H1 (cell line): ENCODE measurements at regions not wholly inside any gene's neighbourhood (a gene's known extent, or its start where the extent isn't known, plus 50 kb on each side); places are given as distances from the start of the nearest gene placed in this dataset.

Source experiments
- CTCF ChIA-PET: fragments of 300-600 bp; sonication (Branson Sonifier 250); formaldehyde crosslinking; loops from one replicate; lab custom pipeline; 2021; ENCODE audit not compliant: partially characterized antibody; lab: Charles Lee
- POLR2A ChIA-PET: fragments of 300-600 bp; sonication (Branson Sonifier 250); formaldehyde crosslinking; loops from one replicate; lab custom pipeline; 2021; ENCODE audit warnings: inconsistent platforms; ENCODE audit not compliant: partially characterized antibody; lab: Charles Lee
- DNase-seq, 2 experiments: peaks; one replicate each; pipeline versions ENCODE4 v3.0.0 to v3.0.0-alpha.2; 2010 to 2022; ENCODE audit warnings: low spot score in 2 of 2, low read depth in 1 of 2, mixed read lengths in 1 of 2
- FAIRE-seq: peaks from 2 replicates; lab custom pipeline; 2011; peaks lifted over from hg19 to GRCh38; lab: Jason Lieb, UNC
- H2AFZ ChIP-seq: 2 replicates; pipeline ENCODE4 v1.8.1; 2012; ENCODE audit warnings: low read length, inconsistent platforms
- H2AK5ac ChIP-seq: 2 replicates; pipeline ENCODE4 v1.6.1; 2013; ENCODE audit warnings: low read depth, low read length
- H2BK120ac ChIP-seq: replicated peaks from 2 replicates; pipeline ENCODE3; 2013; ENCODE audit warnings: low read depth, low read length, inconsistent platforms
- H2BK12ac ChIP-seq: 2 replicates; pipeline ENCODE4 v1.6.1; 2013; ENCODE audit warnings: low read depth, low read length
- H2BK15ac ChIP-seq: 2 replicates; pipeline ENCODE4 v1.6.1; 2013; ENCODE audit warnings: low read length
- H2BK20ac ChIP-seq: 2 replicates; pipeline ENCODE4 v1.6.1; 2013; ENCODE audit warnings: low read length
- H2BK5ac ChIP-seq: 2 replicates; pipeline ENCODE4 v1.6.1; 2013; ENCODE audit warnings: low read depth, low read length
- H3K14ac ChIP-seq: 2 replicates; pipeline ENCODE4 v1.6.1; 2013; ENCODE audit warnings: inconsistent platforms; ENCODE audit not compliant: insufficient read length
- H3K18ac ChIP-seq: 2 replicates; pipeline ENCODE4 v1.6.1; 2013; ENCODE audit warnings: low read length; ENCODE audit errors: extremely low read depth
- H3K23ac ChIP-seq: 2 replicates; pipeline ENCODE4 v1.6.1; 2013; ENCODE audit warnings: inconsistent platforms; ENCODE audit not compliant: insufficient read length
- H3K23me2 ChIP-seq: 2 replicates; pipeline ENCODE4 v1.6.1; 2013; ENCODE audit warnings: low read depth, low read length
- H3K27ac ChIP-seq: 2 replicates; pipeline ENCODE4 v1.6.1; 2011; ENCODE audit warnings: low read depth, low read length, inconsistent platforms
- H3K27me3 ChIP-seq, 4 experiments: replicated peaks in 1 of 4; 1 replicate in 1 of 4; 2 replicates in 3 of 4; pipeline versions ENCODE4 v1.6.1 to v1.8.1; 2011 to 2013; ENCODE audit warnings: low read length in 3 of 4, mild to moderate bottlenecking in 3 of 4, inconsistent platforms in 2 of 4, mixed read lengths in 2 of 4, moderate library complexity in 1 of 4; ENCODE audit not compliant: control insufficient read depth in 3 of 4, insufficient read depth in 3 of 4; ENCODE audit errors: extremely low read depth in 1 of 4
- H3K36me3 ChIP-seq, 4 experiments: 2 replicates each; pipeline versions ENCODE4 v1.6.1 to v1.8.1; 2011 to 2013; ENCODE audit warnings: mild to moderate bottlenecking in 4 of 4, low read length in 3 of 4, moderate library complexity in 2 of 4, control low read depth in 1 of 4, inconsistent platforms in 1 of 4; ENCODE audit not compliant: insufficient read depth in 4 of 4, control insufficient read depth in 2 of 4
- H3K4ac ChIP-seq: replicated peaks from 2 replicates; pipeline ENCODE3; 2013; ENCODE audit warnings: low read length, low read depth, mixed read lengths, inconsistent platforms; ENCODE audit not compliant: insufficient read length
- H3K4me1 ChIP-seq, 4 experiments: replicated peaks in 1 of 4; 1 replicate in 1 of 4; 2 replicates in 3 of 4; pipeline versions ENCODE4 v1.6.1 to v1.8.1; 2011 to 2013; ENCODE audit warnings: low read length in 3 of 4, inconsistent platforms in 2 of 4, mixed read lengths in 1 of 4; ENCODE audit not compliant: insufficient read depth in 4 of 4, control insufficient read depth in 3 of 4
- H3K4me2 ChIP-seq, 2 experiments: 2 replicates each; pipeline versions ENCODE4 v1.6.1 to v1.8.1; 2011 to 2013; ENCODE audit warnings: low read depth in 2 of 2, low read length in 2 of 2, control low read depth in 1 of 2, inconsistent platforms in 1 of 2, mild to moderate bottlenecking in 1 of 2; ENCODE audit not compliant: insufficient read depth in 1 of 2
- H3K4me3 ChIP-seq, 4 experiments: fragments of 200-600, 300-600 bp in 1 of 4; sonication (generic), shearing (Covaris generic), sonication (Bioruptor Twin) in 1 of 4; 2 replicates each; pipeline versions ENCODE4 v1.5.1 to v1.8.1; 2011 to 2016; ENCODE audit warnings: low read length in 4 of 4, low read depth in 3 of 4, control low read depth in 2 of 4, inconsistent platforms in 2 of 4, mild to moderate bottlenecking in 2 of 4, mixed read lengths in 1 of 4, moderate library complexity in 1 of 4; ENCODE audit not compliant: insufficient read depth in 2 of 4; ENCODE audit errors: extremely low read depth in 1 of 4
- H3K56ac ChIP-seq: replicated peaks from 2 replicates; pipeline ENCODE3; 2013; ENCODE audit warnings: low read depth, mild to moderate bottlenecking, mixed read lengths, low read length, inconsistent platforms; ENCODE audit not compliant: insufficient read length
- H3K79me1 ChIP-seq: 2 replicates; pipeline ENCODE4 v1.6.1; 2013; ENCODE audit warnings: low read depth, low read length, control low read depth
- H3K79me2 ChIP-seq, 2 experiments: 2 replicates each; pipeline versions ENCODE4 v1.6.1 to v1.8.1; 2012 to 2013; ENCODE audit warnings: low read length in 2 of 2, mild to moderate bottlenecking in 2 of 2, inconsistent platforms in 1 of 2; ENCODE audit not compliant: insufficient read depth in 2 of 2, control insufficient read depth in 1 of 2
- H3K9ac ChIP-seq, 4 experiments: replicated peaks in 1 of 4; 1 replicate in 1 of 4; 2 replicates in 3 of 4; pipeline versions ENCODE4 v1.6.1 to v1.8.1; 2011 to 2013; ENCODE audit warnings: low read depth in 3 of 4, low read length in 3 of 4, control low read depth in 2 of 4, mild to moderate bottlenecking in 2 of 4, moderate library complexity in 2 of 4, inconsistent platforms in 1 of 4; ENCODE audit errors: extremely low read depth in 1 of 4
- H3K9me3 ChIP-seq, 2 experiments: 2 replicates each; pipeline versions ENCODE4 v1.6.1 to v1.8.1; 2012 to 2013; ENCODE audit warnings: mild to moderate bottlenecking in 2 of 2, moderate library complexity in 2 of 2, control low read depth in 1 of 2, inconsistent platforms in 1 of 2, low read depth in 1 of 2, low read length in 1 of 2, mixed read lengths in 1 of 2; ENCODE audit not compliant: insufficient read depth in 2 of 2
- H4K20me1 ChIP-seq, 2 experiments: replicated peaks in 1 of 2; 2 replicates each; pipeline versions ENCODE3 to v1.8.1; 2011 to 2013; ENCODE audit warnings: inconsistent platforms in 2 of 2, low read length in 2 of 2, mild to moderate bottlenecking in 1 of 2; ENCODE audit not compliant: insufficient read depth in 2 of 2, control insufficient read depth in 1 of 2
- H4K5ac ChIP-seq: 2 replicates; pipeline ENCODE4 v1.6.1; 2013; ENCODE audit warnings: low read length, low read depth, mixed read lengths, inconsistent platforms; ENCODE audit not compliant: insufficient read length
- H4K8ac ChIP-seq: 2 replicates; pipeline ENCODE4 v1.8.0; 2013; ENCODE audit warnings: mild to moderate bottlenecking, moderate library complexity, low read length, inconsistent platforms; ENCODE audit not compliant: insufficient read depth; ENCODE audit errors: extremely low read depth
- H4K91ac ChIP-seq: replicated peaks from 2 replicates; pipeline ENCODE3; 2013; ENCODE audit warnings: low read length, mixed read lengths, inconsistent platforms; ENCODE audit not compliant: insufficient read length
- BCL11A ChIP-seq, 2 experiments: IDR thresholded peaks; one replicate each; pipeline ENCODE4 v1.6.1; 2011; ENCODE audit warnings: low read depth in 2 of 2, low read length in 2 of 2, mild to moderate bottlenecking in 2 of 2
- CBX8 ChIP-seq: fragments of 300-800, 300-1000 bp; sonication (generic); IDR thresholded peaks from 2 replicates; pipeline ENCODE4 v1.7.1; 2016; ENCODE audit warnings: low read depth, low read length, borderline replicate concordance
- CREB1 ChIP-seq: IDR thresholded peaks from 2 replicates; pipeline ENCODE4 v1.6.1; 2012; ENCODE audit warnings: inconsistent platforms
- EGR1 ChIP-seq: IDR thresholded peaks from 2 replicates; pipeline ENCODE4 v1.6.1; 2011; ENCODE audit warnings: low read depth, low read length, borderline replicate concordance
- EZH2 ChIP-seq: fragments of 200-600 bp; sonication (generic); IDR thresholded peaks from 2 replicates; pipeline ENCODE4 v1.7.1; 2012; ENCODE audit warnings: low read depth, mild to moderate bottlenecking, moderate library complexity, low read length, inconsistent platforms; ENCODE audit not compliant: severe bottlenecking
- FOSL1 ChIP-seq: IDR thresholded peaks from 2 replicates; pipeline ENCODE4 v1.6.1; 2011; ENCODE audit warnings: mild to moderate bottlenecking, low read depth, low read length, moderate library complexity; ENCODE audit not compliant: insufficient read depth
- GTF2F1 ChIP-seq: IDR thresholded peaks from 2 replicates; pipeline ENCODE4 v1.6.1; 2012; ENCODE audit warnings: low read depth, low read length, improper control_type of control experiment, borderline replicate concordance
- POLR2A ChIP-seq, 2 experiments: IDR thresholded peaks; 1 replicate in 1 of 2; 2 replicates in 1 of 2; pipeline ENCODE4 v1.6.1; 2011; ENCODE audit warnings: low read depth in 2 of 2, low read length in 2 of 2, mild to moderate bottlenecking in 2 of 2; ENCODE audit errors: control extremely low read depth in 1 of 2
- POLR2AphosphoS5 ChIP-seq: IDR thresholded peaks from 2 replicates; pipeline ENCODE4 v1.6.1; 2011; ENCODE audit warnings: low read depth, low read length
- RFX5 ChIP-seq: IDR thresholded peaks from 2 replicates; pipeline ENCODE4 v1.6.1; 2011; ENCODE audit warnings: low read depth, low read length, improper control_type of control experiment, borderline replicate concordance
- SRF ChIP-seq: IDR thresholded peaks from 2 replicates; pipeline ENCODE4 v1.6.1; 2011; ENCODE audit warnings: mild to moderate bottlenecking, low read depth, low read length, moderate library complexity
- TAF1 ChIP-seq: IDR thresholded peaks from 2 replicates; pipeline ENCODE4 v1.6.1; 2011; ENCODE audit warnings: mild to moderate bottlenecking, low read depth, low read length
- ZNF274 ChIP-seq: IDR thresholded peaks from 2 replicates; pipeline ENCODE4 v1.7.0; 2012; ENCODE audit warnings: low read length, borderline replicate concordance; ENCODE audit errors: extremely low read depth
- WGBS, 2 experiments: shearing (Covaris generic) in 1 of 2; methylation state at CpG; one replicate each; pipeline versions ENCODE4 v1.1.6 to v1.1.7; 2013 to 2015; ENCODE audit warnings: low lambda C conversion rate in 2 of 2, mixed read lengths in 2 of 2, inconsistent platforms in 1 of 2, low coverage in 1 of 2, missing lambda C conversion rate in 1 of 2; ENCODE audit not compliant: insufficient replicate concordance in 2 of 2, insufficient coverage in 1 of 2, insufficient read length in 1 of 2; ENCODE audit errors: extremely low coverage in 1 of 2, missing lambda C conversion rate in 1 of 2; 5-methylcytosine and 5-hydroxymethylcytosine counted together
- TF ChIP-seq, protein P1 (sequence below): IDR thresholded peaks from 2 replicates; pipeline ENCODE4 v1.6.1; 2012; ENCODE audit warnings: low read length, inconsistent platforms

DNA sequence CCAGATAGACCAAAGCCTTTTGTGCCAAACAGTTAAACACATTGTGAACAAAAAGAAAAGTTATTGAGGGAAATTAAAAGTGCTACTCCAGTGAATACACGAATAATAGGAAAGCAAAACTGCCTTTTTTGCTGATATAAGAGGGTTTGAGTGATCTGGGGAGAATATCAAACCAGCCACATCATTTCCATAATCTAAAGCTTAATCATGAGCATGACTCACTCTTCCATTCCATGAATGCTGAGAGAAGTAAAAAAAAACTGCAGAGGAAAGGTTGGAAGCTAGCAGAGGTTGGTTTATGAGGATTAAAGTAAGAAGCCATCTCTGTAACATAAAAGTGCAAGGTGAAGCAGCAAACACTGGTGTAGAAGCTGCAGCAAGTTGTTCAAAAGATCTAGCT lies 350.6 kb upstream of the NCAM2 start:
- no peak overlapping the region for H3K56ac ChIP-seq
- no peak overlapping the region for H3K27ac ChIP-seq
- no peaks in the 10 kb centered on the region for H4K20me1 ChIP-seq
- H3K4ac ChIP-seq = no peak overlapping the region
- H3K36me3 ChIP-seq = no peaks in the 10 kb centered on the region; a peak in 1 of 8 replicates
- H2AFZ ChIP-seq = peak overlapping the region; percentile 46; the same call in 1 of the 2 replicates
- H2BK12ac ChIP-seq = no peak overlapping the region
- no peaks in the 10 kb centered on the region for H3K79me1 ChIP-seq
- DNase-seq (no peak), FAIRE-seq (no peak)
- no peak overlapping the region for H4K91ac ChIP-seq
- no peak overlapping the region for H2BK20ac ChIP-seq
- H4K5ac ChIP-seq = no peak overlapping the region
- ChIA-PET CTCF (interaction anchor here (0.6 kb wide), 1 partner anchor 1285 kb away, joined by 3 read pairs; no protein-coding TSS in a partner anchor), POLR2A (interaction anchor here (1.5 kb wide), 1 partner anchor 15 kb away, joined by 3 read pairs; no protein-coding TSS in a partner anchor)
- H3K4me3 ChIP-seq = no peak overlapping the region
- H3K14ac ChIP-seq = no peak overlapping the region
- 88% methylated on average over 1 of the region's 1 CpG; no CpG with 5 or more reads in 1 of the 2 experiments for WGBS, 2 experiments
- H3K18ac ChIP-seq = no peak overlapping the region
- H3K23ac ChIP-seq = no peak overlapping the region
- no peaks in the 10 kb centered on the region for H3K27me3 ChIP-seq
- H2AK5ac ChIP-seq = no peak overlapping the region
- H3K23me2 ChIP-seq = no peaks in the 10 kb centered on the region
- no peak overlapping the region for H2BK5ac ChIP-seq
- H2BK15ac ChIP-seq = no peak overlapping the region
- H3K4me1 ChIP-seq = no peaks in the 10 kb centered on the region
- H3K9me3 ChIP-seq = peaks cover 7 to 13% of the 10 kb centered on the region in 2 experiments; a peak in 3 of 4 replicates
- H2BK120ac ChIP-seq = no peak overlapping the region
- H3K4me2 ChIP-seq = no peak overlapping the region
- H3K79me2 ChIP-seq = no peaks in the 10 kb centered on the region
- H4K8ac ChIP-seq = no peak overlapping the region
- H3K9ac ChIP-seq = no peak overlapping the region
- no peak for TF ChIP-seq POLR2A (IDR thresholded peaks at IDR 0.05; ENCODE audit: control extremely low read depth in 1 of 2, low read depth in 2 of 2, low read length in 2 of 2)
- no peak for TF ChIP-seq RFX5
- TF ChIP-seq CBX8 = no peak
- no peak for TF ChIP-seq CREB1
- no peak for TF ChIP-seq TAF1
- no peak for TF ChIP-seq SRF
- TF ChIP-seq POLR2AphosphoS5 = no peak
- TF ChIP-seq, protein P1, sequence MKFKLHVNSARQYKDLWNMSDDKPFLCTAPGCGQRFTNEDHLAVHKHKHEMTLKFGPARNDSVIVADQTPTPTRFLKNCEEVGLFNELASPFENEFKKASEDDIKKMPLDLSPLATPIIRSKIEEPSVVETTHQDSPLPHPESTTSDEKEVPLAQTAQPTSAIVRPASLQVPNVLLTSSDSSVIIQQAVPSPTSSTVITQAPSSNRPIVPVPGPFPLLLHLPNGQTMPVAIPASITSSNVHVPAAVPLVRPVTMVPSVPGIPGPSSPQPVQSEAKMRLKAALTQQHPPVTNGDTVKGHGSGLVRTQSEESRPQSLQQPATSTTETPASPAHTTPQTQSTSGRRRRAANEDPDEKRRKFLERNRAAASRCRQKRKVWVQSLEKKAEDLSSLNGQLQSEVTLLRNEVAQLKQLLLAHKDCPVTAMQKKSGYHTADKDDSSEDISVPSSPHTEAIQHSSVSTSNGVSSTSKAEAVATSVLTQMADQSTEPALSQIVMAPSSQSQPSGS = no peak
- no peak for TF ChIP-seq EZH2
- no peak for TF ChIP-seq EGR1
- TF ChIP-seq FOSL1 = no peak
- no peak for TF ChIP-seq GTF2F1
- TF ChIP-seq ZNF274 = no peak
- no peak for TF ChIP-seq BCL11A (IDR thresholded peaks at IDR 0.05; ENCODE audit: low read depth in 2 of 2, low read length in 2 of 2)
